ENCODE measurements at regions not wholly inside any gene's neighbourhood (a gene's known extent, or its start where the extent isn't known, plus 50 kb on each side); places are given as distances from the start of the nearest gene placed in this dataset.

DNA sequence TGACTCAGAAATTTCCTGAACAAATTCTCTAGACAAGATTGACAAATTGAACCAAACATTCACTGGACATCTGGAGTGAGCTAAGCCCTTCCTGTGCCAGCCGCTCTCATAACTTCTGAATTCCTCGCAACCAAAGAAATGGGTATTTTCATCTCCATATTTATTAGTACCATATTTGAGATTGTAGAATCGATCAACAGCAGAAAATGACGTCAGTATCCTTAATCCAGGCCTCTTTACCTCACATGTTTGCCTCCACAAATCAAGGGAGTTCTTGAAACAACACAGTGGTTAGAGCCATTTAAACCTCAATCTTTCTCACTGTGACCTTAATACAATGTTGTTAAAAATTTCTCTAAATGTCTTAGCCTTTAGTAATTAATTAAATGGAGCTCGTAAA is 735.6 kb upstream of the SORCS1 start:
- TF ChIP-seq, protein P1, sequence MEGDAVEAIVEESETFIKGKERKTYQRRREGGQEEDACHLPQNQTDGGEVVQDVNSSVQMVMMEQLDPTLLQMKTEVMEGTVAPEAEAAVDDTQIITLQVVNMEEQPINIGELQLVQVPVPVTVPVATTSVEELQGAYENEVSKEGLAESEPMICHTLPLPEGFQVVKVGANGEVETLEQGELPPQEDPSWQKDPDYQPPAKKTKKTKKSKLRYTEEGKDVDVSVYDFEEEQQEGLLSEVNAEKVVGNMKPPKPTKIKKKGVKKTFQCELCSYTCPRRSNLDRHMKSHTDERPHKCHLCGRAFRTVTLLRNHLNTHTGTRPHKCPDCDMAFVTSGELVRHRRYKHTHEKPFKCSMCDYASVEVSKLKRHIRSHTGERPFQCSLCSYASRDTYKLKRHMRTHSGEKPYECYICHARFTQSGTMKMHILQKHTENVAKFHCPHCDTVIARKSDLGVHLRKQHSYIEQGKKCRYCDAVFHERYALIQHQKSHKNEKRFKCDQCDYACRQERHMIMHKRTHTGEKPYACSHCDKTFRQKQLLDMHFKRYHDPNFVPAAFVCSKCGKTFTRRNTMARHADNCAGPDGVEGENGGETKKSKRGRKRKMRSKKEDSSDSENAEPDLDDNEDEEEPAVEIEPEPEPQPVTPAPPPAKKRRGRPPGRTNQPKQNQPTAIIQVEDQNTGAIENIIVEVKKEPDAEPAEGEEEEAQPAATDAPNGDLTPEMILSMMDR (conservative IDR thresholded peaks at IDR 0.05 in 1 of 2, IDR thresholded peaks at IDR 0.05 in 1 of 2; ENCODE audit: low read depth in 1 of 2, low read length in 2 of 2), result no peak
- no peak for TF ChIP-seq EZH2 (IDR thresholded peaks at IDR 0.05; ENCODE audit: low read length, missing control alignments)

Data from fibroblast of lung (primary cell).